Mesothelial cell of epicardium (in vitro differentiated cells): ENCODE measurements at regions not wholly inside any gene's neighbourhood (a gene's known extent, or its start where the extent isn't known, plus 50 kb on each side); places are given as distances from the start of the nearest gene placed in this dataset.

Experiments used
- DNase-seq, 2 experiments: peaks; one replicate each; pipeline ENCODE4 v3.0.0; 2021; ENCODE audit warnings: low spot score in 2 of 2; ENCODE audit not compliant: unreplicated experiment in 2 of 2
- H3K27ac Mint-ChIP-seq: 2 replicates; pipeline ENCODE4 v1.8.0; 2021; ENCODE audit warnings: mixed read lengths
- H3K27me3 Mint-ChIP-seq: 2 replicates; pipeline ENCODE4 v1.8.0; 2021; ENCODE audit warnings: low read depth, mixed read lengths
- H3K36me3 Mint-ChIP-seq: 2 replicates; pipeline ENCODE4 v1.8.0; 2021; ENCODE audit warnings: mixed read lengths
- H3K4me1 Mint-ChIP-seq: 2 replicates; pipeline ENCODE4 v1.8.0; 2021; ENCODE audit warnings: mixed read lengths
- H3K4me3 Mint-ChIP-seq: 2 replicates; pipeline ENCODE4 v1.8.0; 2021; ENCODE audit warnings: mild to moderate bottlenecking, moderate library complexity, mixed read lengths
- H3K9me3 Mint-ChIP-seq: 2 replicates; pipeline ENCODE4 v1.8.0; 2021; ENCODE audit warnings: mixed read lengths
- TF ChIP-seq, protein P1 (sequence below): fragments of 200-600 bp; sonication (generic); IDR thresholded peaks from one replicate; pipeline ENCODE4 v1.5.0; 2021; ENCODE audit warnings: antibody characterized with exemption; ENCODE audit not compliant: unreplicated experiment

DNA sequence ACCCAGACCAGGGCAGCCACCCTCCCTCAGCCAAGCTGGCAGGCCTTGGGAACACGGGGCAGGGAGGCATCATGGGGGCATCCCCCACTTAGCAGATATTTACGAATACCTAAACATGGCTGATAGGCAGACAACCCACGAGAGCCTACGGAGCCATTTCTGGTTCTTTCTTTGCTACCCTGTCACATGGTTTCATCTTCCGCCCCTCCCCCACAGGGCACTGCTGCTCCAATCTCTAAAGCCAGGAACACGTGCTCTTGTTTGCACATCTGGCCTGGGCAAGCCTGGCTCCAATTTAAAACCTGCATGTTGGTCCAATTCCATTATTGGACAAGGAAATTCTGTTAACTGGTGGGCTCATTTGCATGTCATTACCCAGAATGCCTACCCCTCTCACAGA, 447.4 kb upstream of the NR2F2 start:
- peaks cover 18% of the 10 kb centered on the region for H3K4me1 Mint-ChIP-seq
- no peaks in the 10 kb centered on the region for H3K36me3 Mint-ChIP-seq
- DNase-seq, result no peak
- no peaks in the 10 kb centered on the region for H3K9me3 Mint-ChIP-seq
- no peak overlapping the region for H3K4me3 Mint-ChIP-seq
- no peak overlapping the region for H3K27ac Mint-ChIP-seq
- TF ChIP-seq, protein P1, sequence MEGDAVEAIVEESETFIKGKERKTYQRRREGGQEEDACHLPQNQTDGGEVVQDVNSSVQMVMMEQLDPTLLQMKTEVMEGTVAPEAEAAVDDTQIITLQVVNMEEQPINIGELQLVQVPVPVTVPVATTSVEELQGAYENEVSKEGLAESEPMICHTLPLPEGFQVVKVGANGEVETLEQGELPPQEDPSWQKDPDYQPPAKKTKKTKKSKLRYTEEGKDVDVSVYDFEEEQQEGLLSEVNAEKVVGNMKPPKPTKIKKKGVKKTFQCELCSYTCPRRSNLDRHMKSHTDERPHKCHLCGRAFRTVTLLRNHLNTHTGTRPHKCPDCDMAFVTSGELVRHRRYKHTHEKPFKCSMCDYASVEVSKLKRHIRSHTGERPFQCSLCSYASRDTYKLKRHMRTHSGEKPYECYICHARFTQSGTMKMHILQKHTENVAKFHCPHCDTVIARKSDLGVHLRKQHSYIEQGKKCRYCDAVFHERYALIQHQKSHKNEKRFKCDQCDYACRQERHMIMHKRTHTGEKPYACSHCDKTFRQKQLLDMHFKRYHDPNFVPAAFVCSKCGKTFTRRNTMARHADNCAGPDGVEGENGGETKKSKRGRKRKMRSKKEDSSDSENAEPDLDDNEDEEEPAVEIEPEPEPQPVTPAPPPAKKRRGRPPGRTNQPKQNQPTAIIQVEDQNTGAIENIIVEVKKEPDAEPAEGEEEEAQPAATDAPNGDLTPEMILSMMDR, result no peak
- H3K27me3 Mint-ChIP-seq, result no peaks in the 10 kb centered on the region

DNA sequence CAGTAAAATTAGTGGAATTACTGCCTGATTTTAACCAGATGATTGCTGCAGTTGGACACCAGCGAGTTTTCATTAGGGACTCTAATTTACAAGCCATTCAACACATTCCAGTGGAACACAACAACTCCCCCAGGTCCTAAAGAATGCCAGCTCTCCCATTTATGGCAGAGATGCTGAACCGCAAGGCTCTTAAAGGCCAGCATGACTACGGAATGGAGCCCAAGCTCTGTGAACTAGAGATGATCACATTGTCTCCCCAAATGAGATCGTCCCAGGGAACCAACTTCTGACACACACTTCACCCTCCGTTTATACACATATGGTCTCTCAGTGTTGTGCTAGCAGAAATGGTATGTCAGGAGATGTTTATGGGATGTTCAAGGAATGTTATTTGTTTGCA, 446.2 kb upstream of the NR2F2 start:
- Mint-ChIP-seq H3K9me3 (peaks cover 3% of the 10 kb centered on the region), H3K27ac (no peak overlapping the region), H3K4me3 (no peak overlapping the region), H3K36me3 (no peaks in the 10 kb centered on the region), H3K4me1 (peaks cover 15% of the 10 kb centered on the region), H3K27me3 (no peaks in the 10 kb centered on the region)
- TF ChIP-seq, protein P1, result no peak
- DNase-seq, result no peak

DNA sequence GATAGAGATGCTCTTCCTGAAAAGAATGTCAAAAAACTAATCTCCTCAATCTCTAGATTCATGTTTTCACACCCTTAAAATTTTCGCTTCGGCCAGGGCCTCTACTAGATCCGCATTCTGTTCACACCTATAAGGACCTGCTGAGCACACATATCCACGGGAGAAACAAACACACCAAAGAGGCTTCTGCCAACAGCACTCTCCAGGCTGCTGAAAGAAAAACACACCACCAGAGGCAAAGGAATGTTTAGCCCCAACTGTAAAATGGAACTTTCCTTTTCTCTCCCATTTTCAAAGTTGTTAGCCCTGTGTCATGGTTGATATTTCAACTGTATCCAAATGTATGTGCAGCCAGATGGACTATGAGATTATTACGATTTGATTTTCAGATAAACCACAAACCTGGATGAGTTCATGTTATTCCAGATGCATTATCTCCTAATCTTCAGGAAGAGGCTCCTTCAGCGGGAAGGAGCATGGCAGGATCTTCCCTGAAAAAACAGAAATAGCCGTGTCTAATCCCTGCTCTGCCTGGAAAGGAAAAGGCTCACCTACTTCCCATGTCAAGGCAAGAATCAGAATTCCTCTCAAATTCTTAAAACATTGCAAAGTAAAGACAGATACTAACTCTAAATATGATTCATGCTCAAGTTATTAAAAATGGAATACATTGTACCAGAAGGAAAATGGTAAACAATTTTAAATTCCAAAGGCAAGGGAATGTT, 442.7 kb upstream of the NR2F2 start:
- no peak overlapping the region for H3K4me3 Mint-ChIP-seq
- peaks cover 8% of the 10 kb centered on the region for H3K9me3 Mint-ChIP-seq
- H3K36me3 Mint-ChIP-seq, result peaks cover 3% of the 10 kb centered on the region
- TF ChIP-seq, protein P1, result no peak
- no peak overlapping the region for H3K27ac Mint-ChIP-seq
- H3K27me3 Mint-ChIP-seq, result no peaks in the 10 kb centered on the region
- no peak for DNase-seq
- H3K4me1 Mint-ChIP-seq, result peaks cover 13% of the 10 kb centered on the region

DNA sequence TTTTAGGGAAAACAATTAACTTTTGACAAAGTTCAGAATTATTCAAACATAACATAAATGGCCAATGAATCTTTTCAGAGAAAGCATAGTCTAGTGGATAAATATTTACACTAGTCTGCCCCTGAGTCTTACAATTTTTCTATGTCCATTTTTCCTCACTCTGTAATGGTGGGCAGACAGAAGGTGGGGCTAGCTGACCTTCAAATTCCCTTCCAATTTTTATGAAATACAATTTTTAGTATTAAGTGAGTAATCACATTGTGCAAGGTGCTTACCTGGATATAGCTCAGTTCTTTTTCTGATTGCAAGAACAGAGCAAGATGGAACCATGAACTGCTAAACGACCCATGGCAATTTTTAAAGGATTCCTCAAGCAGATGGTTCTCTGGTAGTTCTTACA, 441.7 kb upstream of the NR2F2 start:
- Mint-ChIP-seq H3K27ac (no peak overlapping the region), H3K4me1 (peaks cover 9% of the 10 kb centered on the region), H3K27me3 (no peaks in the 10 kb centered on the region), H3K4me3 (no peak overlapping the region), H3K36me3 (peaks cover 3% of the 10 kb centered on the region), H3K9me3 (peaks cover 8% of the 10 kb centered on the region)
- no peak for DNase-seq
- TF ChIP-seq, protein P1, result no peak

DNA sequence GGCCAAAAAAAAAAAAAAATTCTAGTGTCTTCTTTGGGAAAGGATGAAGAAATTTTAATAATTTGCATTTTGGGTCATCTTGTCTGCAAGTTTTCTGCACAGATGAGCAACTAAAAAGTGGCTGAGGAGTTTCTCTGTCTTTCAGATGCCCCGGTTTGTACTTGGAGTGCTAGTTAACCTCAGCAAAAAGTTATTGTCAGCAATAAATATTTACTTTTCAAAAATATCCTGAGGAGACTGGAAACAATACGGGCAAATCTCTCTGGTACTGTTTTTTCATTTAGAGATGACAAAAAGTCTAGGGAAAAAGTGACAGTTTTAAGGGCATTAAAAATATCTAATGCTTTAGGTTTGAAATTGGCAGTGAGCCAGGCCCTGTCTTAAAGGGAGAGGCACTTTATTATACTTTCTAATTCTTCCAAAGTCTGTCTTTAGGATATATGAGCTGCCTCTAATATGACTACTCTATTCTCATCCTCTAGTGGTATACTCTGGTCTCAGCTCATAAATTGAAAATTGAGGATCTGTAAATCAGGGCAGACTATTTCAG, 436.0 kb upstream of the NR2F2 start:
- TF ChIP-seq, protein P1, result no peak
- Mint-ChIP-seq H3K36me3 (peaks cover 2% of the 10 kb centered on the region), H3K4me3 (no peak overlapping the region), H3K27ac (peak overlapping the region; percentile 82), H3K9me3 (peaks cover 3% of the 10 kb centered on the region), H3K27me3 (no peaks in the 10 kb centered on the region), H3K4me1 (peaks cover 41% of the 10 kb centered on the region)
- DNase-seq, result no peak
